NCI-H510A (cell line): ENCODE measurements at regions not wholly inside any gene's neighbourhood (a gene's known extent, or its start where the extent isn't known, plus 50 kb on each side); places are given as distances from the start of the nearest gene placed in this dataset.
"Not testable (repeated sequence)": the region's sequence is repeated elsewhere in the genome, so short reads cannot be mapped to it uniquely, and the experiment has no call there.

Experiments
- DNase-seq: peaks from one replicate; lab custom pipeline; 2025; lab: John Stamatoyannopoulos, UW

DNA sequence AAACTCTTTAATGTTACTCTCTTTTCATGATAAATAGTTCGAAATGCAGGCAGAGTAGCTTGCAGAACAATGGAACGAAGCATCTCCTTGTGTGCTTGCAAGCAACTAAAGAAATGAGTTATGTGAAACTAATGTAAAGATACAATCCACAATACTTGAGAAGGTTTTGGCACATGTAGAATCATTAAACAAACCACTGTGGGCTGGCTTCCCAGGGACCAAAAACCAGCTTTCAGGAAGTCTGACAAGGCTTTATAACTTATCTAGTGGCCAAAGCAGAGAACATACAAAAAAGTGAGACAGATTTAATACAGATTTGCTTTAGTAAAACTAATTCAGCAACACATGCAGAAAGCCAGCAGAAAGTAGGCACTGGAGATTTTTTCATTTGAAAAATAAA, 1673.8 kb upstream of the AGA start:
- no peak for DNase-seq

GRCh38 chr4:179116581-179116980, 1674.3 kb upstream of the AGA start:
- DNase-seq, result no peak

DNA sequence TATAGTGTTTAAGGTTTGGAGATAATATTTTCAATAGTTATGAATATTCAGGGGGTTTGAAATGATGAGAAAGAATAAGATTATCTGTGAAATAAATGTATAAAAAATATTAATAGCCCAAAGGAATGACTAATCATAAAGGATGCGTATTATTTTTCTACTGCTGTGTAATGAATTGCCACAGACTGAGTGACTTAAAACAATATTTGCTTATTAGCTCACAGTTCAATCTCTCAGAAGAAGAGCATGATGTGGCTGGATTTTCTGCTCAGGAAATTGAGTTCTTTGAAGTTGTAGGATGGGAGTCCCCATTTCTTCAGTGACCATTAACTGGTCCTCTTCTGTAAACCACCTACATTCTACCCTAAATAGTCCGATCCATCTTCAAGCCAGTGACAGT, 1680.8 kb upstream of the AGA start:
- no peak for DNase-seq

DNA sequence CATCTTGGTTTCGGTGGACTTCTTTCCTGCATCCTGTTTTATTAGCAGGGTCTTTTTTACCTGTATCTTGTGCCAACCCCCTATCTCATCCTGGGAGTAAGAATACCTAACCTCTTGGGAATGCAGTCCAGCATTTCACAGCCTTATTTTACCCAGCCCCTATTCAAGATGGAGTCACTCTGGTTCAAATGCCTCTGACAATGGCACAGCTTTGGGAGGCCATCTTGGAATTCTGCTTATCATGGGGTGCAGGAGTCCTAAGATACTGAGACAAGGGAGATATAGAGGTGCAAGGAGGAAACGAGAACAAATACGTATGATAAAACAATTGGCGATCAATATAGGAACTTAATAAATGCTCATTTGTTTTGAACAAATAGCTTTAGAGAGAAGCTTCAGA, 1682.2 kb upstream of the AGA start:
- DNase-seq, result no peak

GRCh38 chr4:179124957-179125356, 1682.7 kb upstream of the AGA start:
- DNase-seq, result no peak

GRCh38 chr4:179125870-179126269, 1683.6 kb upstream of the AGA start:
- DNase-seq, result no peak

GRCh38 chr4:179128299-179128698, 1686.1 kb upstream of the AGA start:
- no peak for DNase-seq

- DNase-seq, result no peak
Observed at GRCh38 chr4:179130122-179130714, 1688.0 kb upstream of the AGA start.

DNA sequence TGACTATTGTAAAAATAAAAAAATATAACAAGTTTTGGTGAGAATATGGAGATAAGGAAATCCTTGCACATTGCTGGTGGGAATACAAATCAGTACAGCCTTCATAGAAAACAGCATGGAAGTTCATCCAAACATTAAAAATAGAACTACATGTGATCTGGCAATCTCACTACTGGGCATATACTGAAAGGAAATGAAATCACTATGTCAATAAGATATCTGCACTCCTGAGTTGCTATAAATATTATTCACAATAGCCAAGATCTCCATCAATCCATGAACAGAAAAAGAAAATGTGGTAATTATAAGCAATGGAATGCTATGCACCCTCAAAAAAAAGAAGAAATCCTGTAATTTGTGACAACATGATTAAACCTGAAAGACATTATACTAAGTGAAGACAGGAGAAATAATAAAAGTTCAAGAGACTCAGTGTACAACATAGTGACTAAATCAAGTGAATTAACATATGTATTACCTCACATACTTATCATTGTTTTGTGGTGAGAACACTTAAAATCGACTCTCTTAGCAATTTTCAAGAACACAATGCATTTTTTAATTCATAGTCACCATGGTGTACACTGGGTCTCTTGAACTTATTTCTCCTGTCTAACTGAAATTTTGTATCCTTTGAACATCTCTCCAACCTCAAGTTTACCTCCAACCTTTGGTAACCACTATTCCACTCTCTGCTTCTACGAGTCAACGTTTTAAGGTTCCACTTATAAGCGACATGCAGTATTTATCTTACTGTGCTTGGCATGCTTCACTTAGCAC, 1703.7 kb upstream of the AGA start:
- no peak for DNase-seq

GRCh38 chr4:179151770-179152169, 1709.5 kb upstream of the AGA start:
- no peak for DNase-seq

- no peak for DNase-seq
Observed at GRCh38 chr4:179163147-179163546, 1720.9 kb upstream of the AGA start.

GRCh38 chr4:179164267-179164999, 1722.2 kb upstream of the AGA start:
- DNase-seq, result no peak

- DNase-seq, result no peak
Observed at GRCh38 chr4:179165000-179165738, 1722.9 kb upstream of the AGA start.

- no peak for DNase-seq
Observed at GRCh38 chr4:179165862-179166261, 1723.6 kb upstream of the AGA start.

DNA sequence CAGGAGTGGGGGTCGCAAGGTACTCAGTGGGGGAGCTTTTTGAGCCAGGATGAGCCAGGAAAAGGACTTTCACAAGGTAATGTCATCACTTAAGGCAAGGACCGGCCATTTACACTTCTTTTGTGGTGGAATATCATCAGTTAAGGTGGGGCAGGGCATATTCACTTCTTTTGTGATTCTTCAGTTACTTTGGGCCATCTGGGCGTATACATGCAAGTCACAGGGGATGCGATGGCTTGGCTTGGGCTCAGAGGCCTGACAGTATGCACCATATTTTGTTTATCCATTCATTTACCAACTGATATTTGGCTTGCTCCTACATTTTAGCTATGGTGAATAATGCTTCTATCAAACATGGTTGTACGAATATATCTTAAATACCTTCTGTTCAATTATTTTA, 1728.1 kb upstream of the AGA start:
- DNase-seq, result not testable (repeated sequence)

DNA sequence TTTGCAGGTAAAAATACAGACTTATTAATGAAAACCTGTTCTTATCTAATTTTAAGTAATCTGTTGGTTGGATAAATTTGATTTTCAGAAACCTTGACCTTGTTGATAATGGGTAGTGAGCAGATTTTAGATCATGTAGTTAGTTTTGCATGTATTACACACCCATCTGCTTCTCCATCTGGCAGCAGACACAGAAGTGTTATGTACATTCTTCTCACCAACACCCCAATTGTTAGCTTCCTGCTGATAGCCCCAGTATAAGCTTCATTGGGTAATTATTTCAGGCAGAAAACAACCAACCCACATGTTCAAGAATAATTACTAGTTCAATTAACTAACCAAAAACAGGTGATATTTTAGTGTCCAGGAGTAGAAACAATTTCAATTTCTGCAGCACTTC, 1740.5 kb upstream of the AGA start:
- no peak for DNase-seq

GRCh38 chr4:179195887-179196286, 1753.7 kb upstream of the AGA start:
- no peak for DNase-seq

DNA sequence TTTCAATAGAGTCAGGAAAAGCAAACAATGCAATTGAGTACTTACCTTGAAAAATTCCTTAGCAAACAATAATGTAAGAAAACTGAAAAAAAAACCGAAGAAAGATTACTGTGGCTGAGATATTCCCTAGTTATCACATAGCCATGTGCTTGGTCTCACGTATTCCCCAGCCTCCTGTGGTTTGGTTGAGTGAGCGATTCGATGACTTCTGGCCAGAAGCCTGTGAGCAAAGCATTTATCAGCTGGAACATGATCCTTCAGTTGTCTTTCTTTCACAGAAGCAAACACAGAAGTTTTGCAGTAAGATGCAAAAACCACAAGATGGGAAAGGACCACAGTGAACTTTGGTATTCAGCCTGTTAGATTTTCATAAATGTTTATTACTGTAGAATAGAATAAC, 1754.3 kb upstream of the AGA start:
- no peak for DNase-seq

DNA sequence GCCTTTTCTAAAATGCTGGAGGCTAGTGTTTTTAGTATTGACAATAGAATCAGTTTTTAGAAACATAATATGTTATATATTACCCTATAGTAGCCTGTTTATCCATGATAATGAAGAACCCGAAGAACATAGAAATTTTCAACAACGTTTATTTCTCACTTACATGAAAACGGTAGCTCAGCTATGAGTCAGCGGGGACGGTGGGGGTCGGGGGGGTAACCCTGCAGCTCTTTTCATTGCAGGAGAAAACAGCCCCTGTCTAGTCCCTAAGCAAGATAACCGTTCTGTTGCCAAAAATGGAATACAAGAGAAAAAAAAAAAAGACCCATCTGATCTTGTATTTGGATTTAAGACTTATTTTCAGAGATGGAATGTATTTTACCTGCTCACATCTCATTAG, 1758.4 kb upstream of the AGA start:
- no peak for DNase-seq

DNA sequence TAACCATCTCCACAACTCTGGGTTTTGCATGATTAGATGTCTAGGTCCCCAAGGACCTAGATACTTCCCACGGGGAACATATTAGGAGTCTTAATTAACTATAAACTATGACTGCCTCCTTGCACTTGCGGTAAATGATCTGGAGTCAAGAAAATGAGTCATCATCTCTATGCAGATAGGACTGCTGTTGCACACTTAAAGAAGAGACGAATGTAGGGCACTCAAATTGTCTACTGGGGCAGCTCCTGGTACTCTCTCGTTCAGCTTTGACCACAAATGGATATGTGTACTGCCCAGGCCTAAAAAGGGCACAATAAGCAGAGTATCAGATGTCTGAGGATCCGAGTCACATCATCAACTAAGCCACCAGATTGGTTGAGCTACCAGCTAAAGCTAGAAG, 1783.4 kb upstream of the AGA start:
- DNase-seq, result no peak

- no peak for DNase-seq
Observed at GRCh38 chr4:179248821-179249220, 1806.6 kb upstream of the AGA start.

GRCh38 chr4:179268791-179269190, 1826.6 kb upstream of the AGA start:
- DNase-seq, result no peak

- no peak for DNase-seq
Observed at GRCh38 chr4:179272282-179272681, 1830.0 kb upstream of the AGA start.
